Neural cell (in vitro differentiated cells): ENCODE measurements at regions not wholly inside any gene's neighbourhood (a gene's known extent, or its start where the extent isn't known, plus 50 kb on each side); places are given as distances from the start of the nearest gene placed in this dataset.

ENCODE experiments used
- H2AFZ ChIP-seq: fragments of 200-600, 300-800 bp; sonication (generic), shearing (Covaris generic); 2 replicates; pipeline ENCODE4 v1.6.0; 2014; ENCODE audit warnings: low read depth, mild to moderate bottlenecking, antibody characterized with exemption, low read length, moderate library complexity
- H3F3A ChIP-seq: fragments of 200-600 bp; shearing (Covaris generic); 2 replicates; pipeline ENCODE4 v1.6.1; 2016; ENCODE audit warnings: mild to moderate bottlenecking, moderate library complexity, mixed read lengths, antibody characterized with exemption, low read length; ENCODE audit not compliant: insufficient read depth, poor library complexity, severe bottlenecking
- H3K27ac ChIP-seq: fragments of 200-600, 300-800 bp; sonication (generic), shearing (Covaris generic); 2 replicates; pipeline ENCODE4 v1.5.1; 2014; ENCODE audit warnings: mild to moderate bottlenecking, low read length, moderate library complexity
- H3K27me3 ChIP-seq: fragments of 300-800, 200-600 bp; sonication (generic), shearing (Covaris generic); 2 replicates; pipeline ENCODE4 v1.6.0; 2014; ENCODE audit warnings: mild to moderate bottlenecking, low read depth, low read length, moderate library complexity; ENCODE audit not compliant: insufficient read depth
- H3K36me3 ChIP-seq: fragments of 300-800, 200-600 bp; sonication (generic), shearing (Covaris generic); 2 replicates; pipeline ENCODE4 v1.5.1; 2014; ENCODE audit warnings: mild to moderate bottlenecking, antibody characterized with exemption, low read length, moderate library complexity; ENCODE audit not compliant: insufficient read depth
- H3K4me2 ChIP-seq: fragments of 300-800, 200-600 bp; sonication (generic), shearing (Covaris generic); 2 replicates; pipeline ENCODE4 v1.6.0; 2014; ENCODE audit warnings: mild to moderate bottlenecking, low read length
- H3K4me3 ChIP-seq: fragments of 300-800, 200-600 bp; sonication (generic), shearing (Covaris generic); 2 replicates; pipeline ENCODE4 v1.5.1; 2014; ENCODE audit warnings: mild to moderate bottlenecking, low read length, moderate library complexity
- H3K79me2 ChIP-seq: fragments of 200-600 bp; shearing (Covaris generic); replicated peaks from 2 replicates; pipeline ENCODE4 v1.6.0; 2014; ENCODE audit warnings: mild to moderate bottlenecking, low read length, moderate library complexity; ENCODE audit not compliant: insufficient read depth
- H3K9ac ChIP-seq: fragments of 300-800, 200-600 bp; sonication (generic), shearing (Covaris generic); 2 replicates; pipeline ENCODE4 v1.6.1; 2016; ENCODE audit warnings: mild to moderate bottlenecking, low read length, mixed read lengths
- H3K9me2 ChIP-seq: fragments of 200-600 bp; shearing (Covaris generic); 2 replicates; pipeline ENCODE4 v1.6.1; 2016; ENCODE audit warnings: mild to moderate bottlenecking, low read length, mixed read lengths; ENCODE audit not compliant: insufficient read depth
- H3K9me3 ChIP-seq: fragments of 200-600, 300-800 bp; sonication (generic), shearing (Covaris generic); 2 replicates; pipeline ENCODE4 v1.6.1; 2016; ENCODE audit warnings: mild to moderate bottlenecking, mixed run types, low read length, moderate library complexity, mixed read lengths
- H4K20me1 ChIP-seq: fragments of 200-600 bp; shearing (Covaris generic); 2 replicates; pipeline ENCODE4 v1.6.1; 2016; ENCODE audit warnings: mild to moderate bottlenecking, mixed run types; ENCODE audit not compliant: insufficient read depth
- CTCF ChIP-seq: fragments of 450-650 bp; IDR thresholded peaks from 2 replicates; pipeline ENCODE4 v1.5.1; 2014; ENCODE audit warnings: antibody characterized with exemption, mild to moderate bottlenecking, moderate library complexity; ENCODE audit not compliant: poor library complexity, severe bottlenecking
- EP300 ChIP-seq: fragments of 450-650 bp; conservative IDR thresholded peaks from 2 replicates; pipeline ENCODE4 v1.6.1; 2014; ENCODE audit warnings: antibody characterized with exemption, mild to moderate bottlenecking, moderate library complexity; ENCODE audit not compliant: poor library complexity, severe bottlenecking
- EZH2 ChIP-seq: fragments of 200-600, 300-800 bp; shearing (Covaris generic), sonication (generic); IDR thresholded peaks from 2 replicates; pipeline ENCODE4 v1.6.1; 2014; ENCODE audit warnings: antibody characterized with exemption, low read length, borderline replicate concordance, mild to moderate bottlenecking; ENCODE audit not compliant: insufficient read depth, poor library complexity, severe bottlenecking
- MXI1 ChIP-seq: fragments of 450-650 bp; conservative IDR thresholded peaks from 2 replicates; pipeline ENCODE4 v1.6.1; 2014; ENCODE audit warnings: antibody characterized with exemption, mild to moderate bottlenecking; ENCODE audit not compliant: poor library complexity, severe bottlenecking
- POLR2AphosphoS5 ChIP-seq: IDR thresholded peaks from 2 replicates; pipeline ENCODE4 v1.6.1; 2012
- RAD21 ChIP-seq: fragments of 450-650 bp; conservative IDR thresholded peaks from 2 replicates; pipeline ENCODE4 v1.6.1; 2014; ENCODE audit warnings: antibody characterized with exemption, mild to moderate bottlenecking, moderate library complexity
- SMC3 ChIP-seq: fragments of 450-650 bp; conservative IDR thresholded peaks from 2 replicates; pipeline ENCODE4 v1.6.1; 2014; ENCODE audit warnings: antibody characterized with exemption, mild to moderate bottlenecking, moderate library complexity; ENCODE audit not compliant: poor library complexity
- TAF1 ChIP-seq: IDR thresholded peaks from 2 replicates; pipeline ENCODE4 v1.6.1; 2012; ENCODE audit warnings: low read depth
- TF ChIP-seq, protein P1 (sequence below): IDR thresholded peaks from 2 replicates; pipeline ENCODE4 v1.6.1; 2012; ENCODE audit warnings: borderline replicate concordance

DNA sequence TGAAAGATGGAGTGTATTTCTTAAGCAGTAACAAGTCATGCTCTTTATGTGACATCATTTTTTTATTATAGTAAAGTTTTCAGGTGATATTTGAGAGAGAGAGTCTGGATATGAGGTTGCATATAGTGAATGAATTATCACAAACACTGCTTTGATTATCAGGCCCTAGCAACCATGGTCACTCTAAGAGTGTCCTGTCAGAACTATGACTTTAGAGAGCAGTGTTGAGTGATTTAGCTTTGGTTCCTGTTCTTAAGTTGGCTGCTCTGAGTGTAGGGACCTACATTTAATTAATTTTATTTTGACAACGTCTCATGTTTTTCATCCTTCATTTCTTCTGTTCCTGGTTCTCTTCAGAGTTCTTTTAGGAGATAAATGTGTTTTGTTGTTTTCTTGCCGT lies 275.5 kb downstream of the KCNJ3 start:
- Histone ChIP-seq H3K4me2 (no peak overlapping the region), H3K9ac (no peak overlapping the region)

GRCh38 chr2:154963511-154963910 lies 265.0 kb downstream of the KCNJ3 start:
- no peaks in the 10 kb centered on the region for H3K9me3 ChIP-seq
- H3K9ac ChIP-seq = no peak overlapping the region
- TF ChIP-seq POLR2AphosphoS5 = peak; percentile 11
- TF ChIP-seq MXI1 = no peak
- TF ChIP-seq, protein P1, sequence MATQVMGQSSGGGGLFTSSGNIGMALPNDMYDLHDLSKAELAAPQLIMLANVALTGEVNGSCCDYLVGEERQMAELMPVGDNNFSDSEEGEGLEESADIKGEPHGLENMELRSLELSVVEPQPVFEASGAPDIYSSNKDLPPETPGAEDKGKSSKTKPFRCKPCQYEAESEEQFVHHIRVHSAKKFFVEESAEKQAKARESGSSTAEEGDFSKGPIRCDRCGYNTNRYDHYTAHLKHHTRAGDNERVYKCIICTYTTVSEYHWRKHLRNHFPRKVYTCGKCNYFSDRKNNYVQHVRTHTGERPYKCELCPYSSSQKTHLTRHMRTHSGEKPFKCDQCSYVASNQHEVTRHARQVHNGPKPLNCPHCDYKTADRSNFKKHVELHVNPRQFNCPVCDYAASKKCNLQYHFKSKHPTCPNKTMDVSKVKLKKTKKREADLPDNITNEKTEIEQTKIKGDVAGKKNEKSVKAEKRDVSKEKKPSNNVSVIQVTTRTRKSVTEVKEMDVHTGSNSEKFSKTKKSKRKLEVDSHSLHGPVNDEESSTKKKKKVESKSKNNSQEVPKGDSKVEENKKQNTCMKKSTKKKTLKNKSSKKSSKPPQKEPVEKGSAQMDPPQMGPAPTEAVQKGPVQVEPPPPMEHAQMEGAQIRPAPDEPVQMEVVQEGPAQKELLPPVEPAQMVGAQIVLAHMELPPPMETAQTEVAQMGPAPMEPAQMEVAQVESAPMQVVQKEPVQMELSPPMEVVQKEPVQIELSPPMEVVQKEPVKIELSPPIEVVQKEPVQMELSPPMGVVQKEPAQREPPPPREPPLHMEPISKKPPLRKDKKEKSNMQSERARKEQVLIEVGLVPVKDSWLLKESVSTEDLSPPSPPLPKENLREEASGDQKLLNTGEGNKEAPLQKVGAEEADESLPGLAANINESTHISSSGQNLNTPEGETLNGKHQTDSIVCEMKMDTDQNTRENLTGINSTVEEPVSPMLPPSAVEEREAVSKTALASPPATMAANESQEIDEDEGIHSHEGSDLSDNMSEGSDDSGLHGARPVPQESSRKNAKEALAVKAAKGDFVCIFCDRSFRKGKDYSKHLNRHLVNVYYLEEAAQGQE = peak; percentile 88
- no peak for TF ChIP-seq EP300
- no peak overlapping the region for H3K27ac ChIP-seq
- no peaks in the 10 kb centered on the region for H3K36me3 ChIP-seq
- no peak overlapping the region for H3K4me3 ChIP-seq
- H3K4me2 ChIP-seq = no peak overlapping the region
- no peak overlapping the region for H2AFZ ChIP-seq
- no peaks in the 10 kb centered on the region for H3F3A ChIP-seq
- no peaks in the 10 kb centered on the region for H4K20me1 ChIP-seq
- no peaks in the 10 kb centered on the region for H3K27me3 ChIP-seq
- H3K79me2 ChIP-seq = no peaks in the 10 kb centered on the region
- H3K9me2 ChIP-seq = no peaks in the 10 kb centered on the region

More for the DNA sequence above, 275.5 kb downstream of the KCNJ3 start:
- H3K27ac ChIP-seq = no peak overlapping the region
- no peaks in the 10 kb centered on the region for H3K79me2 ChIP-seq
- no peaks in the 10 kb centered on the region for H3K36me3 ChIP-seq
- H3K4me3 ChIP-seq = no peak overlapping the region
- H4K20me1 ChIP-seq = no peaks in the 10 kb centered on the region
- H3K27me3 ChIP-seq = no peaks in the 10 kb centered on the region
- no peaks in the 10 kb centered on the region for H3K9me2 ChIP-seq
- no peaks in the 10 kb centered on the region for H3K9me3 ChIP-seq
- TF ChIP-seq CTCF (no peak), RAD21 (no peak), TAF1 (no peak), EP300 (no peak), MXI1 (no peak), SMC3 (no peak), EZH2 (no peak), POLR2AphosphoS5 (no peak)
- TF ChIP-seq, protein P1 = no peak
- no peaks in the 10 kb centered on the region for H3F3A ChIP-seq
- H2AFZ ChIP-seq = no peak overlapping the region
